Cardiac muscle cell (in vitro differentiated cells and primary cell): ENCODE measurements at regions not wholly inside any gene's neighbourhood (a gene's known extent, or its start where the extent isn't known, plus 50 kb on each side); places are given as distances from the start of the nearest gene placed in this dataset.
"Not testable (repeated sequence)": the region's sequence is repeated elsewhere in the genome, so short reads cannot be mapped to it uniquely, and the experiment has no call there.

Experiments
- DNase-seq, 2 donors: peaks; one replicate each; pipeline versions ENCODE4 v3.0.0 to v3.0.0-alpha.2; 2010 to 2017; ENCODE audit warnings: low read depth in 1 of 2, low spot score in 1 of 2
- H3K27ac ChIP-seq: fragments of 200-600 bp; sonication (generic); 2 replicates; pipeline ENCODE4 v1.5.1; 2016
- H3K27me3 ChIP-seq: fragments of 200-600 bp; sonication (generic); 2 replicates; pipeline ENCODE4 v1.6.0; 2016; ENCODE audit warnings: control low read depth
- H3K36me3 ChIP-seq: fragments of 200-600 bp; sonication (generic); 2 replicates; pipeline ENCODE4 v1.5.1; 2016; ENCODE audit warnings: control low read depth
- H3K4me1 ChIP-seq: fragments of 200-600 bp; sonication (generic); 2 replicates; pipeline ENCODE4 v1.8.1; 2017; ENCODE audit warnings: low read depth, mild to moderate bottlenecking, mixed run types
- H3K4me3 ChIP-seq: fragments of 200-600 bp; sonication (generic); 2 replicates; pipeline ENCODE4 v1.5.1; 2016; ENCODE audit warnings: mild to moderate bottlenecking
- H3K9me3 ChIP-seq: fragments of 200-600 bp; sonication (generic); 2 replicates; pipeline ENCODE4 v1.5.1; 2017; ENCODE audit warnings: low read depth, mild to moderate bottlenecking, control low read depth
- CTCF ChIP-seq: IDR thresholded peaks from 2 replicates; pipeline ENCODE4 v1.5.1; 2012; ENCODE audit warnings: low read depth, mild to moderate bottlenecking, low read length

GRCh38 chr2:153661801-153662200, 183.2 kb upstream of the RPRM start:
- no peak for DNase-seq
- TF ChIP-seq CTCF: no peak
- H3K4me3 ChIP-seq: no peak overlapping the region
- H3K4me1 ChIP-seq: no peaks in the 10 kb centered on the region
- no peaks in the 10 kb centered on the region for H3K27me3 ChIP-seq
- H3K36me3 ChIP-seq: no peaks in the 10 kb centered on the region
- H3K9me3 ChIP-seq: no peaks in the 10 kb centered on the region
- no peak overlapping the region for H3K27ac ChIP-seq

GRCh38 chr2:153663371-153663770, 184.8 kb upstream of the RPRM start:
- no peak overlapping the region for H3K4me3 ChIP-seq
- no peaks in the 10 kb centered on the region for H3K9me3 ChIP-seq
- H3K36me3 ChIP-seq: no peaks in the 10 kb centered on the region
- no peaks in the 10 kb centered on the region for H3K4me1 ChIP-seq
- no peaks in the 10 kb centered on the region for H3K27me3 ChIP-seq
- H3K27ac ChIP-seq: no peak overlapping the region
- no peak for TF ChIP-seq CTCF
- no peak for DNase-seq

- H3K27me3 ChIP-seq, DNase-seq, H3K9me3 ChIP-seq, H3K4me3 ChIP-seq, H3K36me3 ChIP-seq, H3K27ac ChIP-seq, H3K4me1 ChIP-seq: not testable (repeated sequence)
Measured at GRCh38 chr2:153664009-153664408, 185.4 kb upstream of the RPRM start.

- no peaks in the 10 kb centered on the region for H3K27me3 ChIP-seq
- H3K27ac ChIP-seq: no peak overlapping the region
- no peak for TF ChIP-seq CTCF
Measured at GRCh38 chr2:153667475-153667874, 188.9 kb upstream of the RPRM start.

GRCh38 chr2:153668923-153669322, 190.4 kb upstream of the RPRM start:
- no peak for TF ChIP-seq CTCF
- no peaks in the 10 kb centered on the region for H3K27me3 ChIP-seq
- no peak overlapping the region for H3K27ac ChIP-seq
- no peak for DNase-seq
- no peaks in the 10 kb centered on the region for H3K4me1 ChIP-seq
- no peak overlapping the region for H3K4me3 ChIP-seq
- H3K36me3 ChIP-seq: no peaks in the 10 kb centered on the region
- no peaks in the 10 kb centered on the region for H3K9me3 ChIP-seq

More at GRCh38 chr2:153667475-153667874, 188.9 kb upstream of the RPRM start:
- Histone ChIP-seq H3K4me1 (no peaks in the 10 kb centered on the region), H3K9me3 (no peaks in the 10 kb centered on the region), H3K4me3 (no peak overlapping the region), H3K36me3 (no peaks in the 10 kb centered on the region)
- DNase-seq: no peak

- no peak overlapping the region for H3K27ac ChIP-seq
- no peak overlapping the region for H3K4me3 ChIP-seq
Measured at GRCh38 chr2:153710128-153710527, 161.6 kb upstream of the GALNT13 start.

More at GRCh38 chr2:153710128-153710527, 161.6 kb upstream of the GALNT13 start:
- Histone ChIP-seq H3K36me3 (no peaks in the 10 kb centered on the region), H3K4me1 (no peaks in the 10 kb centered on the region), H3K27me3 (no peaks in the 10 kb centered on the region), H3K9me3 (no peaks in the 10 kb centered on the region)
- no peak for TF ChIP-seq CTCF
- DNase-seq: no peak
